ENCODE measurements at regions not wholly inside any gene's neighbourhood (a gene's known extent, or its start where the extent isn't known, plus 50 kb on each side); places are given as distances from the start of the nearest gene placed in this dataset.
"Not testable (repeated sequence)": the region's sequence is repeated elsewhere in the genome, so short reads cannot be mapped to it uniquely, and the experiment has no call there.

DNA sequence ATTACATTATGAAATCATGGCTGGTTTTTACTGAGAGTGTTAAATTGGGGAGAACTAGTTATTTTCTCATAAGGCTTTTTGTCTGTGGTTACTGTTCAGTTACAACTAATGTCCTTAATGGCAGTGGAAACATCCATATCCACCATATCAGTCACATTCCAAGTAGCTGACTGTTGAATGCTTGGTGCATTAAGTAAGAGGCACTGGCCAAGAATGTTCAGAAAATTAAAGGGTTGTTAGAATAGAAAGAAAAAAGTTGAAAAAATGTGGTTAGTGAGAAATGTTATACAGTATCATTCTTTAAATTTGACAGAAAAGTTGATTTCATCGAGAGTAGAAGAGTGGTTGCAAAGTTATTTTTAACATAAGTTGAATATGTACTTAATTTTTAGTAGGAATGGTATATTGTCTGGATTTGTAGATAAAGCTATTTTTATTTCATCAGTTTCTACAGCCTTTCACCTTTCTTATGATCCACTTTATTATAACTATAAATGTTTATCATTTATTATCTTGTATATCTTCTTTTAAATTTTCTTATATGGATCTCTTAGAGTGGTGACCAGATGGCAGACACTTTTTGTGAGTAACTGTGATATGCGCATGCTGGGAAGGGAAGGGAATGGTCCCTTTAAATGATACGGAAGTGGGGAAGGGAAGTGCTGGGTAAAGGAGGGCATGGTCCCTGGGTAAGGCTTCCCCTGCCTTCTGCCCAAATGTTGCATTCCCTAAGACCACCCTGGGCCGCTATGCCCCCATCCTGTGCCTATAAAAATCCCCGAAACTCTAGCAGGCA lies 2407.1 kb downstream of the ARAP2 start:
- no peaks in the 10 kb centered on the region for H3K4me1 ChIP-seq (ENCODE audit: insufficient read depth, low read length, poor library complexity, severe bottlenecking)
- BruUV-seq (replicated peaks), result no TSS peak
- intact Hi-C loops (cut with micrococcal nuclease; ENCODE audit: unreplicated experiment), result no loop called here
- no peak overlapping the region for H3K27ac ChIP-seq (ENCODE audit: low read depth, low read length, poor library complexity, severe bottlenecking)
- H3K27me3 ChIP-seq (replicated peaks; ENCODE audit: insufficient read depth, low read depth, low read length, poor library complexity), result no peaks in the 10 kb centered on the region
- DNase-seq (ENCODE audit: low spot score), result no peak
- no peaks in the 10 kb centered on the region for H3K9me3 ChIP-seq (ENCODE audit: low read depth, low read length, poor library complexity, severe bottlenecking)
- ChIA-PET CTCF (no interaction called here), POLR2A (ENCODE audit: low non-redundant PET) (no interaction called here)
- no peak overlapping the region for H3K4me3 ChIP-seq (ENCODE audit: low read depth, low read length, poor library complexity, severe bottlenecking)
- no peaks in the 10 kb centered on the region for H3K36me3 ChIP-seq (ENCODE audit: insufficient read depth, low read length, poor library complexity, severe bottlenecking)
- TF ChIP-seq, protein P1, sequence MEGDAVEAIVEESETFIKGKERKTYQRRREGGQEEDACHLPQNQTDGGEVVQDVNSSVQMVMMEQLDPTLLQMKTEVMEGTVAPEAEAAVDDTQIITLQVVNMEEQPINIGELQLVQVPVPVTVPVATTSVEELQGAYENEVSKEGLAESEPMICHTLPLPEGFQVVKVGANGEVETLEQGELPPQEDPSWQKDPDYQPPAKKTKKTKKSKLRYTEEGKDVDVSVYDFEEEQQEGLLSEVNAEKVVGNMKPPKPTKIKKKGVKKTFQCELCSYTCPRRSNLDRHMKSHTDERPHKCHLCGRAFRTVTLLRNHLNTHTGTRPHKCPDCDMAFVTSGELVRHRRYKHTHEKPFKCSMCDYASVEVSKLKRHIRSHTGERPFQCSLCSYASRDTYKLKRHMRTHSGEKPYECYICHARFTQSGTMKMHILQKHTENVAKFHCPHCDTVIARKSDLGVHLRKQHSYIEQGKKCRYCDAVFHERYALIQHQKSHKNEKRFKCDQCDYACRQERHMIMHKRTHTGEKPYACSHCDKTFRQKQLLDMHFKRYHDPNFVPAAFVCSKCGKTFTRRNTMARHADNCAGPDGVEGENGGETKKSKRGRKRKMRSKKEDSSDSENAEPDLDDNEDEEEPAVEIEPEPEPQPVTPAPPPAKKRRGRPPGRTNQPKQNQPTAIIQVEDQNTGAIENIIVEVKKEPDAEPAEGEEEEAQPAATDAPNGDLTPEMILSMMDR (conservative IDR thresholded peaks at IDR 0.05; ENCODE audit: low read depth, low read length), result no peak
- no peak for TF ChIP-seq EZH2 (IDR thresholded peaks at IDR 0.05; ENCODE audit: borderline replicate concordance, low read depth, low read length, poor library complexity, severe bottlenecking)

DNA sequence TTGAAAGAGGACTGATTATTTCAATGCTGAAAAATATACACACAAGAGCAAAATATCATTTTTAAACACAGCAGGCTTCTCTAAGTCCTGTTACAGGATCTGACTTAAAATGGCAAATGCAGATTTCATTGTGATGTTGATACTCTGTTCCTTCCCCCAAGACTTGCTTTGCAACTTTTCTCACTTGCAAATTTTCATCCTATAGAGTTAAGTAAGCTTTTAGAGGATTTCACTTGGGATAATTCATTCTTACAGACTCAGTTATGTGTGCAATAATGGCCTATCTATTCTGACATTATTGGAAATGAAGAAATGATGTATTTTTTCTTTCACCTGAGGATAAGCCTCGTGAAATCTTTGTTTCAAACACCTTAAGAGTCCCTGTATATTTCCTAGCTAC lies 2403.2 kb downstream of the ARAP2 start:
- no peaks in the 10 kb centered on the region for H3K4me1 ChIP-seq (ENCODE audit: insufficient read depth, low read length, poor library complexity, severe bottlenecking)
- intact Hi-C loops (cut with micrococcal nuclease; ENCODE audit: unreplicated experiment), result no loop called here
- no peaks in the 10 kb centered on the region for H3K9me3 ChIP-seq (ENCODE audit: low read depth, low read length, poor library complexity, severe bottlenecking)
- H3K36me3 ChIP-seq (ENCODE audit: insufficient read depth, low read length, poor library complexity, severe bottlenecking), result no peaks in the 10 kb centered on the region
- ChIA-PET POLR2A (ENCODE audit: low non-redundant PET) (no interaction called here), CTCF (no interaction called here)
- no peak for DNase-seq (ENCODE audit: low spot score)
- no peak overlapping the region for H3K27ac ChIP-seq (ENCODE audit: low read depth, low read length, poor library complexity, severe bottlenecking)
- TF ChIP-seq, protein P1 (conservative IDR thresholded peaks at IDR 0.05; ENCODE audit: low read depth, low read length), result no peak
- TF ChIP-seq EZH2 (IDR thresholded peaks at IDR 0.05; ENCODE audit: borderline replicate concordance, low read depth, low read length, poor library complexity, severe bottlenecking), result no peak
- no peaks in the 10 kb centered on the region for H3K27me3 ChIP-seq (replicated peaks; ENCODE audit: insufficient read depth, low read depth, low read length, poor library complexity)
- no peak overlapping the region for H3K4me3 ChIP-seq (ENCODE audit: low read depth, low read length, poor library complexity, severe bottlenecking)
- no TSS peak for BruUV-seq (replicated peaks)

DNA sequence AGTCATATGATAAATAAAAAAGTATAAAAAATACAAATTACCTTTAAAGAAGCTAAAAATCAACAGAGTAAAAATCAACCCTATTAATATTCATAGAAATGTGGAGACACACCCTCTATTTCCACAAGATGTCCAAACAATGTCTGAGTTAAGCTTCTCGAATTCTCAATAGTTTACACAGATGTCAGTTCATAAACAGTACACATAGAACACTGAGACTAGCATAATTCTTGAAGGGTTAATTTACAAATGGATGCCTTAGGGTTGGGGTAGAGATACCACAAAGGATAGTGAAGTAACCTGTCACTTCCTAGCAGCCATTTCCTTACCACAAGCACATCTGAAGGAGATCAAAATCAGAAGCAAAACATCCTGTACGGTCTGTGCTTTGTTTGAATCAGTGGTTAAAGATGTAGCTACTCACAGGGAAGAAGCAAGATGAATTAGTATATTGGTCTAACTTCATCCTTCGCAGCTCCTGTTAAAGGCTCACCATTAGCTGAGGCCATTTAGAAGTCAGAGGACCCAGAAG lies 2393.9 kb downstream of the ARAP2 start:
- no peak overlapping the region for H3K27ac ChIP-seq (ENCODE audit: low read depth, low read length, poor library complexity, severe bottlenecking)
- H3K27me3 ChIP-seq (replicated peaks; ENCODE audit: insufficient read depth, low read depth, low read length, poor library complexity), result no peaks in the 10 kb centered on the region
- CTCF ChIA-PET, result no interaction called here
- H3K4me1 ChIP-seq (ENCODE audit: insufficient read depth, low read length, poor library complexity, severe bottlenecking), result no peaks in the 10 kb centered on the region
- H3K9me3 ChIP-seq (ENCODE audit: low read depth, low read length, poor library complexity, severe bottlenecking), result no peaks in the 10 kb centered on the region
- intact Hi-C loops (cut with micrococcal nuclease; ENCODE audit: unreplicated experiment), result no loop called here
- no peak for DNase-seq (ENCODE audit: low spot score)
- H3K4me3 ChIP-seq (ENCODE audit: low read depth, low read length, poor library complexity, severe bottlenecking), result no peak overlapping the region
- H3K36me3 ChIP-seq (ENCODE audit: insufficient read depth, low read length, poor library complexity, severe bottlenecking), result no peaks in the 10 kb centered on the region
- no TSS peak for BruUV-seq (replicated peaks)
- POLR2A ChIA-PET (ENCODE audit: low non-redundant PET), result no interaction called here
- TF ChIP-seq, protein P1 (conservative IDR thresholded peaks at IDR 0.05; ENCODE audit: low read depth, low read length), result no peak
- TF ChIP-seq EZH2 (IDR thresholded peaks at IDR 0.05; ENCODE audit: borderline replicate concordance, low read depth, low read length, poor library complexity, severe bottlenecking), result no peak

DNA sequence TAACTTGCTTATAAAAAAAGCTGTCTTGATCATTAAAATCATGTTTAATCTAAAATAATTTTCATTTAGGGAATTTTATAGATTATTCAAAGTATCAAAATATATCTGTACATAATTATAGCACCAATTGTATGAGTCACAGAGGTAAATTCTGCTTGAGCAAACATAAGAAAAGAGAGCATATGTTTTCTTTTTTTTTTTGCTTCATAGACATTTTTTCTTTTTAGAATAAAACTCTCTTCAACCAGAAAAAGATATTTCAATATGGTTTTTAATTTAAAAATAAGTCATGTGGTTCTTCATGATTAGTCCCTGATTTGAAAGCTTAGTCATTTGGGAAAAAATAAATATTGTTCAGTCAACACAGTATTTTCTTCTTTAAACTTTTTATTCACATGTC lies 2390.6 kb downstream of the ARAP2 start:
- intact Hi-C loops (cut with micrococcal nuclease; ENCODE audit: unreplicated experiment); BruUV-seq (replicated peaks): not testable (repeated sequence)

More for the DNA sequence above, 2390.6 kb downstream of the ARAP2 start:
- H3K4me3 ChIP-seq (ENCODE audit: low read depth, low read length, poor library complexity, severe bottlenecking); H3K4me1 ChIP-seq (ENCODE audit: insufficient read depth, low read length, poor library complexity, severe bottlenecking); H3K27me3 ChIP-seq (replicated peaks; ENCODE audit: insufficient read depth, low read depth, low read length, poor library complexity); CTCF ChIA-PET; POLR2A ChIA-PET (ENCODE audit: low non-redundant PET); DNase-seq (ENCODE audit: low spot score); H3K27ac ChIP-seq (ENCODE audit: low read depth, low read length, poor library complexity, severe bottlenecking); H3K9me3 ChIP-seq (ENCODE audit: low read depth, low read length, poor library complexity, severe bottlenecking); H3K36me3 ChIP-seq (ENCODE audit: insufficient read depth, low read length, poor library complexity, severe bottlenecking): not testable (repeated sequence)
